ENCODE measurements at regions not wholly inside any gene's neighbourhood (a gene's known extent, or its start where the extent isn't known, plus 50 kb on each side); places are given as distances from the start of the nearest gene placed in this dataset.

DNA sequence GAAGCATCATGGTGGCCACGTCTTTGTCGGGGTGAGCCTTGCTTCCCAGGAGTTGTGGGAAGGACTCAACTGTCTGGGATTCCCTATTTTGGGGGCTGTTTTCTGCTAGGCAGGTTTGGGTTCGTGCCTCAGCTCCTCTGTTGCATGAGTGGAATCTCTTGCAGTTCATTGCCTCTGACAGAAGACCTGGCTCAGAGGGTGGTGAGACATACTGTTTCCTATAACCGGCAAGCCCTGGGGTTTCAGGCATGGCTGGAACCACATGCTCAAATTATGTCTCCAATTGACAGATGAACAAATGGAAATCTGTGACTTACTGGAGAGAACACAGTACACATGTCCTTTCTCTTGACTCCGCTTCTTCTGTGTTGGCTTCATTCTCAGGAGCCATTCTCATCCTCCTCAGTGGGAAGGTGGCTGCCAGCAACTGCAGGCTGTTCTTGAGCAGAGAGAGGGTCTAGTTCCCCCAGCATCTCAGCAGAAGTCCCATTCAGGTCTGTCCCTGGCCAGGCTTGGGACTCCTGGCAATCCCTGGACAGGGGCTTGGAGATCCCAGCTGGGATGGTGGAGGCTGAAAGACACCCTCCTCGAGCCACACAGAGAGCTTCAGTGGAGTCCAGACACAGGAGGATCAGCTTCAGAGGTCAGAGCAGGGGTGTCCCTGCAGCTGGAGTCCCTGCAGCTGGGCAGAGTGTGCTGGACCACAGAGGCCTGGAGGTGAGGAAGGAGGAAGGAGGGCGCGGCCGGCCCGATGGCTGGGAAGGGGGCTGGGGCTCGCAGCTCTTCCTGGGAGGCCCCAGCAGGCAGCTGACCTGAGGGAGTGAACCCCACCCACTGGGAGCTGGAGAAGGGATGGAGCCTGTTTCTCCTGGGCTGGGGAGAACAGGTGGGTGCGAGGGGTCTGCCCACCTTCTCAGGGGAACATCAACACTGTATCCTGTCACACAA is 97.6 kb downstream of the LSM3 start (continued):
- TF ChIP-seq BHLHE40 (IDR thresholded peaks at IDR 0.05; ENCODE audit: low read depth, low read length) (no peak), RAD21 (IDR thresholded peaks at IDR 0.05; ENCODE audit: low read length) (no peak)

DNA sequence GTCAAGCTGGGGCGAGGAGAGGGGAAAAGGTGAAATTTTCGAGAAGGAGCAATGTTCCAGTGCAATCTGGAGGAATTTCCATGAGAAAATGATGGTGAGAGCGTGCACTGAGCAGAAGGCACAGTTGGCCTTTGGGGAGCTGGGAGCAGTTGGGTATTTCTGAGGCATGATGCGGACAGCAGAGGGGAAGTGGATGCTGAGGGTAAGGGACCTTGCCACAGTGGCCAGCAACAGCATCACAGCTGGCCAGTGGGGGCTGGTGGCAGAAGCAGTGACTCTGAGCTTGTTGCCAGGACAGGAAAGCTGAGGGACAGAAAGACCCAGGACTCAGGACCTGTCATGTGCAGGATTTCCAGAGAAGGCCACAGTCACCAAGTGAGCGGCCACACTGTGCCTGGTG is 98.9 kb downstream of the LSM3 start:
- Histone ChIP-seq H2AFZ (replicated peaks; ENCODE audit: low read length, poor library complexity) (no peak overlapping the region), H4K5ac (ENCODE audit: low read depth, low read length) (no peak overlapping the region), H2BK15ac (ENCODE audit: low read depth, low read length) (no peak overlapping the region), H3K27ac (ENCODE audit: insufficient read depth, low read length) (no peak overlapping the region), H3K4me1 (ENCODE audit: control insufficient read depth, insufficient read depth, low read length) (no peaks in the 10 kb centered on the region; the same call in 1 of the 2 replicates), H3K4me2 (ENCODE audit: low read depth, low read length) (no peak overlapping the region), H3K14ac (replicated peaks; ENCODE audit: low read depth, low read length) (no peak overlapping the region), H3K4me3 (ENCODE audit: insufficient read depth, low read depth, low read length) (no peak overlapping the region), H2BK120ac (ENCODE audit: low read depth, low read length) (no peak overlapping the region), H4K91ac (ENCODE audit: insufficient read depth, low read depth, low read length) (no peak overlapping the region), H3K9me3 (ENCODE audit: control insufficient read depth, insufficient read depth, low read length) (no peaks in the 10 kb centered on the region), H3K9me1 (ENCODE audit: insufficient read depth, low read length) (peaks cover 6% of the 10 kb centered on the region; the same call in 1 of the 2 replicates), H2BK20ac (ENCODE audit: low read depth, low read length) (no peak overlapping the region), H4K20me1 (ENCODE audit: insufficient read depth, low read length) (no peaks in the 10 kb centered on the region), H3K4ac (ENCODE audit: low read depth, low read length) (no peak overlapping the region), H4K8ac (ENCODE audit: low read depth in 2 of 2, low read length in 2 of 2) (no peak overlapping the region), H3K56ac (ENCODE audit: extremely low read depth, insufficient read depth, low read length) (no peak overlapping the region), H2BK5ac (ENCODE audit: low read depth, low read length, poor library complexity, severe bottlenecking) (no peak overlapping the region), H2AK5ac (ENCODE audit: low read depth, low read length) (no peak overlapping the region), H3K23ac (ENCODE audit: low read depth, low read length) (no peak overlapping the region), H3K9ac (ENCODE audit: low read depth, low read length) (no peak overlapping the region), H3K27me3 (ENCODE audit: control insufficient read depth, insufficient read depth, low read length) (peaks cover 1% of the 10 kb centered on the region; the same call in 1 of the 2 replicates), H3K79me1 (ENCODE audit: low read depth in 1 of 2, low read length in 2 of 2) (no peaks in the 10 kb centered on the region), H2AK9ac (replicated peaks; ENCODE audit: low read depth, low read length, poor library complexity) (no peak overlapping the region), H3K36me3 (ENCODE audit: control insufficient read depth, insufficient read depth, low read length) (no peaks in the 10 kb centered on the region), H3K18ac (ENCODE audit: low read depth, low read length) (no peak overlapping the region)
- BruUV-seq (replicated peaks) = no TSS peak
- DNase-seq (no peak), ATAC-seq (ENCODE audit: low read depth) (no peak)
- TF ChIP-seq CHD1 (IDR thresholded peaks at IDR 0.05; ENCODE audit: low read depth, low read length) (no peak), RCOR1 (IDR thresholded peaks at IDR 0.05; ENCODE audit: insufficient replicate concordance, low read length) (no peak)
- TF ChIP-seq, protein P1, sequence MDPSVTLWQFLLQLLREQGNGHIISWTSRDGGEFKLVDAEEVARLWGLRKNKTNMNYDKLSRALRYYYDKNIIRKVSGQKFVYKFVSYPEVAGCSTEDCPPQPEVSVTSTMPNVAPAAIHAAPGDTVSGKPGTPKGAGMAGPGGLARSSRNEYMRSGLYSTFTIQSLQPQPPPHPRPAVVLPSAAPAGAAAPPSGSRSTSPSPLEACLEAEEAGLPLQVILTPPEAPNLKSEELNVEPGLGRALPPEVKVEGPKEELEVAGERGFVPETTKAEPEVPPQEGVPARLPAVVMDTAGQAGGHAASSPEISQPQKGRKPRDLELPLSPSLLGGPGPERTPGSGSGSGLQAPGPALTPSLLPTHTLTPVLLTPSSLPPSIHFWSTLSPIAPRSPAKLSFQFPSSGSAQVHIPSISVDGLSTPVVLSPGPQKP (IDR thresholded peaks at IDR 0.05; ENCODE audit: borderline replicate concordance, low read depth, low read length) = no peak
- dilution Hi-C loops (cut with HindIII; ENCODE audit: low sequenced_read_pairs, unreplicated experiment) (no loop called here), intact Hi-C loops (cut with micrococcal nuclease) (no loop called here), in situ Hi-C loops (cut with MboI; ENCODE audit: low sequenced_read_pairs) (no loop called here)
- CTCF ChIA-PET = interaction anchor here (1.4 kb wide), 1 partner anchor 12 kb away, joined by 6 read pairs; no protein-coding TSS in a partner anchor
- POLR2A ChIA-PET (ENCODE audit: unreplicated experiment) = no interaction called here
- WGBS, 2 experiments (ENCODE audit: extremely low coverage in 2 of 2, insufficient read length in 1 of 2) = 72% methylated on average over 4 of the region's 5 CpGs; no CpG with 5 or more reads in 1 of the 2 experiments
